ENCODE measurements at regions not wholly inside any gene's neighbourhood (a gene's known extent, or its start where the extent isn't known, plus 50 kb on each side); places are given as distances from the start of the nearest gene placed in this dataset.

DNA sequence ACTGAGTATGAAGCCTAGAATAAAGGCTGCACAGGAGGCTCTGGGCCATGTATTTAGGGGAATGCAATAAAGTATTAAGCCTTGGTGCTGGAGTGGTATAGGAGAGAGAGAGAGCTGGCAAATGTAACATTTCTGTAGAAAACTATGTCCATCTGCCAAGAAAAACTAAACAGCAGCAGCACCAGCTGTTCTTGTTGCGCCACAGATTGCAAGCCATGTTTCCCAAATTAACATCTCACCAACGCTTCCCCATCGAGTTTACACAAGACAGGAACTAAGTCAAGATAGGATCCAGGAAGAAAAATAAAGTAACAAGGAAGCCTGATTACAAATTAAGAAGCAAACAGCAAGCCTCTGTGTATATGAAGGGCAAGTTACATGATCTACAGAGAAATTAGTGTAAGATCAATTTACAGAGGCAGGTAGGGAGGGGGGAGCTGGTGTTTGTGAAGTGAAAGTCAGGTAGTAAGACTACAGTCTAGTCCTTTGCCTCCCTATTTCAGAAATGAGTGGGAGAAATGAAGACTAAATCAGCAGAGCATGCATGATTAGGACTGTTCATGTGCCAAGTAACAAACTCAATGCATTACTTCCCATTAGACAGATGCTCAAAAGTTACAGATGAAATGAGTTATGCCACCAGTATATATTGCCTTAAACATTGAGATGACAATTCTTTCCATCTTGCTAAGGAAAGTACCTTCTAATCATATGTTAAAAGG, 900.5 kb downstream of the EPHA3 start:
- TF ChIP-seq, protein P1, sequence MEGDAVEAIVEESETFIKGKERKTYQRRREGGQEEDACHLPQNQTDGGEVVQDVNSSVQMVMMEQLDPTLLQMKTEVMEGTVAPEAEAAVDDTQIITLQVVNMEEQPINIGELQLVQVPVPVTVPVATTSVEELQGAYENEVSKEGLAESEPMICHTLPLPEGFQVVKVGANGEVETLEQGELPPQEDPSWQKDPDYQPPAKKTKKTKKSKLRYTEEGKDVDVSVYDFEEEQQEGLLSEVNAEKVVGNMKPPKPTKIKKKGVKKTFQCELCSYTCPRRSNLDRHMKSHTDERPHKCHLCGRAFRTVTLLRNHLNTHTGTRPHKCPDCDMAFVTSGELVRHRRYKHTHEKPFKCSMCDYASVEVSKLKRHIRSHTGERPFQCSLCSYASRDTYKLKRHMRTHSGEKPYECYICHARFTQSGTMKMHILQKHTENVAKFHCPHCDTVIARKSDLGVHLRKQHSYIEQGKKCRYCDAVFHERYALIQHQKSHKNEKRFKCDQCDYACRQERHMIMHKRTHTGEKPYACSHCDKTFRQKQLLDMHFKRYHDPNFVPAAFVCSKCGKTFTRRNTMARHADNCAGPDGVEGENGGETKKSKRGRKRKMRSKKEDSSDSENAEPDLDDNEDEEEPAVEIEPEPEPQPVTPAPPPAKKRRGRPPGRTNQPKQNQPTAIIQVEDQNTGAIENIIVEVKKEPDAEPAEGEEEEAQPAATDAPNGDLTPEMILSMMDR (IDR thresholded peaks at IDR 0.05; ENCODE audit: insufficient read depth, missing control alignments), result no peak
- no peak for DNase-seq (ENCODE audit: insufficient read length, low spot score)
- FAIRE-seq, result no peak

DNA sequence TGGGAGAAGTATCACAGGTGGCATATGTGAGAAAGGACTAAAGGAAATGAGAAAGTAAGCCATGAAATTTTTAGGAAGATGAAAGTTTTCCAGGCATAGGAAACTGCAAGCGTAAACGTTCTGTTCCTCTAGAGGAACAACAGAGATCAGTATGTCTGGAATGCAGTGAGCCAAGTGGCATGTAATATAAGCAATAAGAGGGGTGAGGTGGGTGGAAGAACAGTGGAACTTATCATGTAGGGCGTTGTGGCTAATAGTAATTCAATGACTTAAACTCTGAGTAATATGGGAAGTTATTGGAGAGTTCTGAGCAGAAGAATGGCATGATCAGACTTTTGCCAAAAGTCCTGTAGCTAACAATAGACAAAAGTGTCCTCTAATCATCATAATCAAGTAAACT, 902.9 kb downstream of the EPHA3 start:
- FAIRE-seq, result no peak
- no peak for DNase-seq (ENCODE audit: insufficient read length, low spot score)
- TF ChIP-seq, protein P1 (IDR thresholded peaks at IDR 0.05; ENCODE audit: insufficient read depth, missing control alignments), result no peak

DNA sequence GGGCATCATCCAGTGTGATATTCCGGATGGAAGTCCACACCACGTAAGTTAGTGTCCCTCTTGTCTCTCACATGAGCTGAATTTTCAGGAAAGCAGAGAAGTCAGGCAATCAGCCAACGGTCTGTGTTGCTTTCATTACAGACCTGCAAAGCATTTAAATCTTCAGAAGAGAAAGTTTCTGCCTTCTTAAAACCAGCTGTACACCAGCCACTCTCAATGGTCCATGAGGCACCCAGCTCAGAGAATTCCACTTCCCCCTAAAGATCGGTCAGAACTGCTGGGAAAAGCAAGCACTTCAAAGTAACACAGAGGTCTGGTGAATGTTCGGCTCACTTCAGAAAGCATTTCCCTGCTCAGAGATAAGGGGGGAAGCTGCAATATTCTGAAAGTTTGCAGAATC, 903.7 kb downstream of the EPHA3 start:
- TF ChIP-seq, protein P1 (IDR thresholded peaks at IDR 0.05; ENCODE audit: insufficient read depth, missing control alignments), result no peak
- DNase-seq (ENCODE audit: insufficient read length, low spot score), result no peak
- no peak for FAIRE-seq

DNA sequence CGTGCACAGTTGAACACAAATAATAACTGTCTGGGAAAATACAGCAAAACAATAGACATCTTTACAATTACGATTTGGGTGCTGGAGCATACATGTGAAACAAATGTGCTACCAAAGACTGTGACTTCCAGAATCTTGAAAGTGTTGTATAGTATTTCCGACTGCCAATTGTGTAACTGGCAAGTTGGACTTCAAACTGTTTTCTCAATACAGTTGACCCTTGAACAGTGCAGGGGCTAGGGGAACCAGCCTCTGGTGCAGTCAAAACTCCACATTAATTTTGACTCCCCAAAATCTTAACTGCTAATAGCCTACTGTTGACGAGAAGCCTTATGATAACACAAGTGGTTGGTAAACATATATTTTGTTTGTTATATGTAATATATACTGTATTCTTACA, 904.2 kb downstream of the EPHA3 start:
- TF ChIP-seq, protein P1 (IDR thresholded peaks at IDR 0.05; ENCODE audit: insufficient read depth, missing control alignments), result no peak
- FAIRE-seq (no peak), DNase-seq (ENCODE audit: insufficient read length, low spot score) (no peak)

DNA sequence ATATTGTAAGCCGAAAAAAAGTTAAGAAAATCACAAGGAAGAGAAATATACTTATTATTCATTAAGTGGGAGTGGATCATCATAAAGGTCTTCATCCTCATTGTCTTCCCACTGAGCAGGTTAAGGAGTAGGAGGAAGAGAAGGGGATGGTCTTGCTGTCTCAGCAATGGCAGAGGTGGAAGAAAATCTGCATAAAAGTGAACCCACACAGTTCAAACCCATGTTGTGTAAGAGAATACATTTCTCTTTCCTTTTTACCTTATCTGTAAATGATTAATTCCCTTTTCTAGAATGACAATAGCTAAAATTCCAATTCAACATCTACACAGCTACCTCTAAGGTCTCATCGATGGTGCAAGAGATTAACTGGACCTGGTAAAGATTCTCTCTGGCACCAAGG, 904.6 kb downstream of the EPHA3 start:
- no peak for DNase-seq (ENCODE audit: insufficient read length, low spot score)
- no peak for FAIRE-seq

DNA sequence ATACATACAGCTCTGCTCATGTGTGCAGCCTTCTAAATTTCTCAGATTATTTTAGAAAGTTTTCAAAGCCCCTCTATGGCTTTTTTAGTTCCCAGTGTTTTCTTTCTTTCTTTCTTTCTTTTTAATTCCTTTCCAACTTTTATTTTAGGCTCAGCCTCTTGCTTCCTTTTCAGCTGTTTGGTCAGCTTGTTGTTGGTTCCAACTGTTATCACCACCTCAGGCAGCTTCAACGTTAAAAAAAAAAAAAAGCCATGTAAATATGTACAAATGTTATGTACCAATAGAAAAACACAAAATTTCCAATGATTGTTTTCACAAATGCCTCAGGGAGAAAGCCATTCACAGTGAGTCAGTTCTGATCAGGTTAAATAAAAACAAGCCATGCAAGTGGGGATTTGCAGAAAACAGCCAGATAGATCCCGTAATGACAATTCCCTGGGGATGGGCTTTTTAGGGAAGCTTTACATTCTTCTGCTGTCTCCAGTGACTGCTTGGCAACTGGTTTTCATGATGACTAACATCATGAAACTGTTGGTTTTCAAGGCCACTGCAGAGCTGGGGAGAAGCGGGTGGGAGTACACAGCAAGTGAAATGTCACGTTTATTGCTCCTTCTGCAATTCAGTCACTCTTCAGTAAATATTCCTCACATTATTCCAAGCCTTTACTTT, 908.4 kb downstream of the EPHA3 start:
- TF ChIP-seq, protein P1 (IDR thresholded peaks at IDR 0.05; ENCODE audit: insufficient read depth, missing control alignments), result no peak
- no peak for FAIRE-seq
- DNase-seq (ENCODE audit: insufficient read length, low spot score), result no peak

More for the DNA sequence above, 904.6 kb downstream of the EPHA3 start:
- TF ChIP-seq, protein P1 (IDR thresholded peaks at IDR 0.05; ENCODE audit: insufficient read depth, missing control alignments), result no peak

DNA sequence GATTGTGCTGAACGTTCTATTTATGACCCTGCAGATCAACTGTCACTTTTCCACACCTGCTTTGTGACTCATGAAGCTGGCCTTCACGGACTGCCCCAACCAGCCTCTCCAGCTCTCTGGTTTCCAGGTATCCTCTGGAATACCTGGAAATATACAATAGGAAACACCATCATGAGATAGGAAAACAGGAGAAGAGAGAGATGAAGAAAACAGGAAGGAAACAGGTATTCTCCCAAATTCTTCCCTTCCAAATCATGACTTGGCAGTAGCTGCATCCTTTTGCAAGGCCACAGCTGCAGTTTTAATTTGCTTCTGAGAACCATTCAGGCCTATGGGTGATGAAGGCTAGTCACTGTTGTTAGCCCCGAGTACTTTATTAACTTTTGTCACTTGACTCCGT, 909.1 kb downstream of the EPHA3 start:
- DNase-seq (ENCODE audit: insufficient read length, low spot score) (no peak), FAIRE-seq (no peak)
- TF ChIP-seq, protein P1 (IDR thresholded peaks at IDR 0.05; ENCODE audit: insufficient read depth, missing control alignments), result no peak

Data from D721Med (cell line).